NCI-H524 treated with DMSO at 0.1 percent for 48 hours (cell line): ENCODE measurements at regions not wholly inside any gene's neighbourhood (a gene's known extent, or its start where the extent isn't known, plus 50 kb on each side); places are given as distances from the start of the nearest gene placed in this dataset.
"Not testable (repeated sequence)": the region's sequence is repeated elsewhere in the genome, so short reads cannot be mapped to it uniquely, and the experiment has no call there.

Experiments
- DNase-seq: peaks from one replicate; lab custom pipeline; 2025; lab: John Stamatoyannopoulos, UW

DNA sequence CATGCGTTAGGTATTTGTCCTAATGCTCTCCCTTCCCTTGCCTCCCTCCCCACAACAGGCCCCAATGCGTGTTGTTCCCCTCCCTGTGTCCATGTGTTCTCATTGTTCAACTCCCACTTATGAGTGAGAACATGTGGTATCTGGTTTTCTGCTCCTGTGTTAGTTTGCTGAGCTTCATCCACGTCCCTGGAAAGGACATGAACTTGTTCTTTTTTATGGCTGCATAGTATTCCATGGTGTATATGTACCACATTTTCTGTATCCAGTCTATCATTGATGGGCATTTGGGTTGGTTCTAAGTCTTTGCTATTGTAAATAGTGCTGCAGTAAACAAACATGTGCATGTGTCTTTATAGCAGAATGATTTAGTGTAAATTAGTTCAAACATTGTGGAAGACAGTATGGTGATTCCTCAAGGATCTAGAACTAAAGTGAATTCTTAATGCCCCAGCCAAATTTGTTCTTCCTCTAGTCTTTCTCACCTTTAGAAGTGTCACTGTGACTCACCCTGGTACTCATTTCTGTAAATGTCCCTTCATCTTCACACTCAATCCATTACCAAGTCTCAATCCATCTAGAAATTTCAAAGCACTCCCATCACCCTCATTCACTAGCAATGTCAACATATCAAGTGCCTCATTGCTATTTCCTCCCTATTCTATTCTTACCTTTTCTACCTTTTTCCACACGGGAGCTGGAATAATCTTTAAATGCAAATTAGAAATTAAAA is 123.9 kb downstream of the MREG start:
- not testable (repeated sequence) for DNase-seq

DNA sequence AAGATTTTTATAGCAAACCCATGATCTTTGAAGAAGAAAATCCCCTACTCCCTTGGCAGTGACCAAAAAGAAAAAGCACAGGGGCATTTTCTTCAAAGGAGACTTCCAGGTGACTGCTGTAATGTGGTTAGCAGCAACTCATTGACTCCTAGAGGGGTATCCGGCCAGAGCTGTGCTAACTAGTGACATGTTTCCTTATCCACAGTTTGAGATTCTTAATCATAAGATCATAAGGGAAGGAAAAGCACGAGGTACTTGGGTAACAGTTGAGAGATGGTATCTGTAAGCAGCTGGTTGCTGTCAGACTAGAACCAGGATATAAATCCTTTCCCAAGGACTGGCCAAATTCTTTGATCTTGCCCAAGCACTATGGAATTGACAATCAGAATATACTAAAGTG is 124.7 kb downstream of the MREG start:
- DNase-seq, result no peak

DNA sequence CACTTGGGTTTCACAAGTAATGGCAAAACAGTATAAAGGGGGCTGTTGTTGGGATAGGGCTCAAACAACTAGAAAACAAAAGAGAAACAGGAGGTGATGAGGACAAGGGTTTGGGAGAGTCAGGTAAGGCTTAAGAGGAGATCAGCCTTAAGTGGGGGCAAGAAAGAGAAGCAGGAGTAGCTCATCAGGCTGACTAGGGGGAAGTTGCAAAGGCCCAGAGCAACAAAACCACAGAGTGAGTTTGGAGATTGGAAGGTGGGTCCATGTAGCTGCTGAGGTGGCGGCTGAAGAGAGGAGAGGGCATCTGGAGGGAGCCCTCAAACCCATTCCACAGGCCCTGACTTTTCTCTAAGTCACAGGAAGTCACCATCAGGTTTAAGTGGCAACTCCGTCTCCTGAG is 126.0 kb downstream of the MREG start:
- DNase-seq, result no peak

DNA sequence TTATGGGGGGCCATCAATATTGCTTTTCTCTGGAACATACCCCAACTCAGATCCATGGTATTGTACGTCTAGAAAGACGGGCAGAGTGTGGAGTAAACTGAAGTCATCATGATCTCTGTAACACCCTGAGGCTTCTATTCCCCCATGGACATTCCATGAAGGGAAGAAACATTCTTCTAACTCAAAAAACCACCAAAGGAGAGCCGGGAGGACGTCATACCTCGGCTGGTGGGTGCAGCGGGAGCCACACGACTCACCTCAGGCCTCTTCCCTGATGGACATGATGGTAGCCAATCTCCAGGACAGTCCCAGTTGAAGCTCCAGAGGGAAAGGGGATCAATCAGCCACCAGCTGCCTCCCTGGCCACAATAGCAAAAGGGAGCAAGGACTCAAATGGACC is 127.3 kb downstream of the MREG start:
- DNase-seq, result no peak

DNA sequence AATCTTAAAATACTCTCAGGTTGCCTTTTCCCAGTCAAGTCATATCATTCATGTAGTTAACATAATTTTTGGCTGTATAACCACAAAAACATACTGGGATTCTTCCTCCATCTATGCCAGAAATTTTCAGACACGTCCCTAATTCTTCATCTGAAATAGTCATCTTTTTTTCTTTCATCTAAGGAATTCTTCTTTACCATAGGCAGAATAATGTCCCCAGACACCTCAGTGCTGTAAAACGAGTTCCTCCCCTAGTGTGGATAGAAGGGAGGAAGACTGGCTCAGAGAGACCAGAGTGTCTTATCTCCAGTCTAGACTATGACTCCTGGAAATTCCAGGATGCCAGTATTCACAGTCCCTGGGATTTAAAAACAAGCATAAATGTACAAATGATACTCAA is 127.8 kb downstream of the MREG start:
- DNase-seq, result no peak

DNA sequence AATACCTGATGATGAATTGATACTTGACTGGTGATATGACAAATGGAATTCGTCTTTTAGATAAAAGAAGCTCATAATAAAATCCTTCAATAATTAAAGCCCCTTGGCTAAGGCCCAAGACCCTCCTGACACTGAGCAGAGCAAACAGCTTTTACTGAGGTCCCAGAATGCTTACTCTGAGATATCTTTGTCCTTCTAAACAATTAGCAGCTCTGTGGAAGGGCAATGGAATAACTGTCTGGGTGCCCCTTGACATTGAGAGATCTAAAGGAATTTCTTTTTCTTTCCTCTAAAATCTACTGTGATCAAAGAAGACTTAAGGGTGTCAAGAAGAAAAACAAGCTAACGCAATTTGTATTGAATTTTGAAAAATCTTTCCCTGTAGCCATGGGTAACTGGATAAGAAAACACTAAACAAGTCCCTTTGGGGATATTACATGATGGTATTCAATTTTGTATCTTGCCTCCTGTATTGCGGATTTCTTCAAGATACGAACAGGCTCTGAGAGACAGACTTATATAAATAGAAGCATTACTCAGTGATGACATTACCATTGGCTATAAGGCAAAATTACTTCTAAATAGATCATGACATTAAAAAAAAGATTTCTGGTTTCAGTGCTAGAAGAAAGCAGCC is 128.8 kb downstream of the MREG start:
- DNase-seq, result no peak

DNA sequence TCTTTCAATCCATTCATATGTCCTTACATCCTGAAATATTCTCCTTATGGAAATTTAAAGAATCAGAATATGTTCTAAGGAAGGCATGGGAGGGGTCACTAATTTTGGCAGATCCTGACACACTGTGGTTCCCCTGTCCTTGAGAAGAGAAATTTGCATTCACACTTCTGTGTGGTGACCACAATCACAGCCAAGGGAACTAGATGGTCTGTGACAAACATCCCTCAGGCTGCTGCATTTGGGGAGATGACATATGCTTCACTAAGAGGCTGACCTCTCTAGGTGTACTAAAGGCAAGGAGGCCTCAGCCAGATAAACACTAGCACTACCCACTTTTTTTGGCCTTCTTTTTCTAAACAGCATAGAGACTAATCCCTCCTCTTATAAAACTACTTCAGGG is 129.6 kb downstream of the MREG start:
- no peak for DNase-seq

DNA sequence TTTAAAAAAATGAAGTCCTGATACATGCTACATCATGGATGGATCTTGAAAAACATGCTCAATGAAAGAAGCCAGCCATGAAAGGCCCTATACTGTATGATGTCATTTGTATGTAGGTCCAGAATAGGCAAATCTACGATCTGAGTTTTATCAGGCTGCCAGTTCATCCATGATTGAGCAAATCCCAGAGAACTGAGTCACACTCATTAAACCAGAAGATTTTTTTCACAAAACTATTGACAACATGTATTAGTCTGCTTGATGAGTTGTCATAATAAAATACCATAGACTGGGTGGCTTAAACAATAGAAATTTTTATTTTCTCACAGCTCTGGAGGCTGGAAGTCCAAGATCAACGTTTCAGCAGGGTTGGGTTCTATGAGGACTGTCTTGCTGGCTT is 130.7 kb downstream of the MREG start:
- DNase-seq, result no peak

DNA sequence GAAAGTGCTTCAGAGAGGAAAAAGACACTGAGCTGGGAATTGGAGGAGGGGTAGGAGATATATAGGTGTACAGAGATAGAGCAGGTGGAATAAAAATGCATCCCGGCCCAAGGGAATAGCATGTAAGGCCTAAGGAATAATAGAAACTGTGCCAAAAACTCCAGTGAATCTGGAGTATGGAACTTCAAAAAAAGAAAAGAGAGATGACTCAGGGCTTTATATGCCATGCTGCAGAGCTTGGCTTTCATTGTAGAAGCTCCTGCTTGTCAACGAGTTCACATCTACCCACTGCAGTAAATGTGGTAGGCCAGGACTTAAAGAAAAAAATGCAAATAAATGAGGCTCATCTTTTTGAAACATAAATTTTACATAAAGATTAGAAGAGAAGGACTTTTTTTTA is 131.8 kb downstream of the MREG start:
- DNase-seq, result no peak

DNA sequence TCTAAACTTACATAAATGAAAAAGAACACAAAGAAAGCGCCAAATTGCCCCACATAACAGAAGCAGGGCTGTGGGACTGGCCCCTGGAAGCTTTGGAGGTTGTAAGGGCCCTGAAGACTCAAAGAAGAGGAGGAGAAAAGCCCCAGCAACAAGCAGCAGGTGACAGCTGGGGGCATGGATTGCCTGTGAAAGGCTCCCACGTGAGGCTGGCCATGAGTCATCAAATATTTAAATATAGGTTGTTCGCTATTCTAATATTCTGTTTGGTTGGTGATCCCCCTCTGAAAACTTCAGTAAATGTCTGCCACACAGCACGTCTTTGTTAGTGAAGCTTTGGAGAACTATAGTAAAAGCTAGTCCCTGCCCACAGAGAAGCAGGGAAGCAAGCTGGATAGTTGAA is 132.4 kb downstream of the MREG start:
- no peak for DNase-seq

DNA sequence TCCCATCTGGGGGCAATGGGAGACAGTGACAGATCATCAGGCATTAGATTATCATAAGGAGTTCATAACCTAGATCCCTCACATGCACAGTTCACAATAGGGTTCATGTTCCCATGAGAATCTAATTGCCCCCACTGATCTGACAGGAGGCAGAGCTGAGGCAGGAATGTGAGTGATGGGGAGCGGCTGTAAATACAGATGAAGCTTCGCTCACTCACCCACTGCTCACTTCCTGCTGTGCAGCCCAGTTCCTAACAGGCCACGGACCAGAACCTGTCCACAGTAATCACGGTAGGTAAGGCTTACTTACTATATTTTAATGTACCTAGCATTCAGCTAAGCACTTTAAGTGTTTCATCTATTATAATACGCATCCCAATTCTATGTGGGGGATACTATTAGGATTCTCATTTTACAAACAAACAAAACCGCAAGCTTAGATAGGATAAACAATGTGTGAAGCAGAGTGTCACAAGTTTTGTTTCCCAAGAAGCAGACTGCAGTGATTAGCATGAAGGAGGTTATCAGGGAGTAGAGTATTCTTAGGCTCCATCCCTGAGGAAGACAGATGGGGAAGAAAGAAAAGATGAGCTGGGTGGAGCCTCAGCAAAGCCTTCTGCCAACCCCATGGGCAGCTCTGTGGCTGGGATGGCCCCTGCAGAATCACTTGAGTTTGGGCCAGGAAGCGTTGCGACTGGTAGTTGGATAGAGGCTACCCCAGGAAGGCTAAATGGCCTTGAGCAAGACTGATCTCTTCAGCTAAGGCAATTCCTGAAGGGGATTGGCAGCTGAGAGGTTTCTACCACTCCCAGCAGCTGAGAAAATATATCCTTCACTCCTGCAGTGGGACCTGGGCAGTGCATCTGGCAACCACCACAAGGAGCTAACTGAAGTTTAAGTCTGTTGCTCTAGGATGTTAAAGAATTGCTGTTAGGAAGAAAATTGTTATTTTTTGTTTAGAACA is 133.1 kb downstream of the MREG start:
- DNase-seq, result no peak

DNA sequence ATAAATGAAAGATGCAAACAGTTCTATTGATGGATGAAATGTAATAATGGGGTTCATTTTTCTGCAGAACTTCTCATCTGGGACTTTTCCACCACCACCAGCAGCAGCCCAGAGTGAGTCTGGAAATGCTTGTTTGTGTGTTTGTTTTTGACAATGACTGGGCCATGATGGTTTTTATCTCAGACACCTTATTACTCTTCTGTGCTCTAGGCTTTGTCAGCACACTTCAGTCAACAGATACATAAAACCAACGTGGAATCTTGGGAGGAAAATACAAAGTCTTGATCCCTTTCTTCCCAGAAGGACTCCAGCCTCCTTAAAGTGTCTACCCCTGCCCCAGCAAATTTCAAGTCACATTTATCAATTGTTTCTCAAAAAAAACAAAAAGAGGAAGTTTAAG is 134.0 kb downstream of the MREG start:
- no peak for DNase-seq

DNA sequence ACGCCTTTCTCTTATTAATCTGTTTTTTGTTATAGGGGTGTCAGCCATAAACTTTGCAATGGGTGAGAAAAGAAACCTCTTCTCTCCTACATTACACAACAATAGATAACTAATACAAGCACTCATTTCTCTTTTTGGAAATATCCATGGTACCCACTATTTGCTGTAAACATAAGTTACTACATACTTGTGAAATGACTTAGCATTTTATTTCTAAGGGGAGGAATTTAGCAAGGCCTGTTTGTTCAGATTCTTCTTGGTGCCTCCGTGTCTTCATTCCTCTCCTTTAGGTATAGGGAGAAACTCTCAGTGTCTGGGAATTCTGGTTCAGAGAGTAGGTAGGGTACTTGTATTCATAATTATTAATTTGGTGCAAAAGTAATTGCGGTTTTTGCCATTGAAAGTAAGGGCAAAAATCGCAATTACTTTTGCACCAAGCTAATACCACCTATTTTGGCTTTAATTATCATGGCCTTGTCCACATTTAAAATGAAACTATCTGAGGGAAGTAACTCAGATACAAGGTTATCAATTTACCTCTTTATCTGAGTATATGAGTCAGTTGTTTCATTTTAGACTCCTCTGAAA is 134.8 kb downstream of the MREG start:
- no peak for DNase-seq

DNA sequence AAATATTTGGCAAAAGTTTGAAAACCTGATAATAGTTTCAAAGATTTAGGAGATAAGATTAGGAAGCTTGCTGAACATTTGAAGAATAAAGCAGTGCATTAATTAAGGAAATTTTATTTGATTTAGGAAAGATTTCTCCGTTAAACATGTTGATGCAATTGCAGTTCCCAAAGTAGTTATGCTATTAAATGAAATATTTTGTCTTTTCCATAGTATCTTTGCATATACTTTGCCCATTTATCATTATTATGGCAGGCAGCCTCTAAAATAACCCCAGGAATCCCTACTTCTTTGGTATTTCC is 136.5 kb downstream of the MREG start:
- no peak for DNase-seq

DNA sequence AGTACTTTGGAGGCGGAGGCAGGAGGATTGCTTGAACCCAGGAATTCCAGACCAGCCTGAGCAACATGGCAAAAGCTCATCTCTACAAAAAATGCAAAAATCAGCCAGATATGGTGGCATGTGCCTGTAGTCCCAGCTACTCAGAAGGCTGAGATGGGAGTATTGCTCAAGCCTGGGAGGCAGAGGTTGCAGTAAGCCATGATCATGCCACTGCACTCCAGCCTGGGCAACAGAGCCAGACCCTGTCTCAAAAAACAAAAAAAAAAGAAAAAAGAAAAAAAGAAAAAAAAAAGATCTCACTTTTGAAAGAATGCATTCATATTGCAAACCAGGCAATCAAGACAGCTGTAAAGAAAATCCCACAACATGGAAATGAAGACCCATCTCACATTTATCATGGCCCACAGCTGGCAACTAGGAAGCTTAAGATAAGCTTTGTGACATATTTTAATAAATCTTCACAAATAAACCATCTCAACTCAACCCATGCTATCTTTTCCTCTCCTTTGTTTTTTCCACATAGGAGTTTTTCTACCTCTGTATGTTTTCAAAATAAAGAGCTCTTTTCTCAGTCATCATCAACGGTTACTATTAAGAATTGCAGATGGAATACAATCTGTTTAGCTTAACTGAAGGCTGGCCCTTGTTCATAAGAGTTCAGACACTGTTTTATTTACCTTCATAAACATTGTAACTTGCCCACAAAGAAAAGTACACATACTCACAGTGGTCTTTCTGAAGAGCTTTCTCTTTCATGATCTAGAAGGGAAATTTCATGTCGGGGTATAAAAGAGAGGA is 137.0 kb downstream of the MREG start:
- no peak for DNase-seq

DNA sequence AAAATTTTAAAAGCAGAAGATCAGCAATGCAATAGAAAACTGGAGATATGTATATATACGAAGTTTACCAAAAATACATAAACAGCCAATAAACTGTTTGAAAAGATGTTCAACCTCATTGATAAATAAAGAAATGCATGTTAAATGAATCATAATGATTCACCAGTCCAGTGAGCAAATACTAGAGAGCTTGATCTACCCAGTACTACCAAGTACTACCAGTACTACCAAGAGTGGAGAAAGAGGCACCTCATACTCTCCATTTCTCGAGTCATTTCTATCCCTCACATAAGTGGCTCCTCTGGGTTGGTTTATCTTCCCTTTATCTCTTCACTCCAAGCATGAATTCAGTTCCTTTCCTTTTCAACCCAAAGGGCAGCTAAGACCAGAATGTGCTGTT is 138.9 kb downstream of the MREG start:
- no peak for DNase-seq

DNA sequence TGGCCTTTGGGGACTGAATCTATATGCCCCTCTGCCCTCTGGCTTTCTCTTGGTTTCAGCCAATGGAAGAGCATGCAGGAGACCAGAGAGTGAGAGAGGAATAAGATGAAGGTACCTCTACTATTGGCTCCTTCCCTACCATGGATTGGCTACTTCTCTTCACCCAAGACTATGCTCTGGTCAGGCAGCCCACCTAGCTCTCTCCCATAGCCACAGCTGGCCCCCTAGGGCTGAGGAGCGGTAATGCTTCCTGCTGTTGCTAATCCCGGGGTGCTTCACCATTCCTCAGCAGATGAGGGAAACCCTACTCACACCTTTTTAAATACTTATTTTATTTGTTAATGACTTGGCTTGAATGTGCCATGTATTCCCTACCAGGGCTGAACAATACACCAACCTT is 142.4 kb downstream of the MREG start:
- no peak for DNase-seq

DNA sequence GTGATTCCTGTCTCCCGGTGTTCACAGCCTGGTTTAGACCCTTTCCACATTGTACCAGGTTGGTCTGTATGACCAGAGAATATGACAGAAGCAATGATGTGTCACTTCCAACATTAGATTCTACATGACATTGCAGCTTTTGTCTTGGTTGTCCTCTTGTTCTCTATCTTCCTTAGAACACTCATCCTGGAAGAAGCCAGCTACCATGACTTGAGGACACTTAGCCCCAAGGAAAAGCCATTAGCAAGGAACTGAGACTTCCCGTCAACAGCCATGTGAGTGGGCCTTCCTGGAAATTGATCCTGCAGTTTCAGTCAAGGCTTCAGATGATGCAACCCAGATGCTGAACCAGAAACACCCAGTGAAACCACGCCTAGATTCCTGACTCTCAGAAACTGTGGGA is 143.3 kb downstream of the MREG start:
- DNase-seq, result no peak

DNA sequence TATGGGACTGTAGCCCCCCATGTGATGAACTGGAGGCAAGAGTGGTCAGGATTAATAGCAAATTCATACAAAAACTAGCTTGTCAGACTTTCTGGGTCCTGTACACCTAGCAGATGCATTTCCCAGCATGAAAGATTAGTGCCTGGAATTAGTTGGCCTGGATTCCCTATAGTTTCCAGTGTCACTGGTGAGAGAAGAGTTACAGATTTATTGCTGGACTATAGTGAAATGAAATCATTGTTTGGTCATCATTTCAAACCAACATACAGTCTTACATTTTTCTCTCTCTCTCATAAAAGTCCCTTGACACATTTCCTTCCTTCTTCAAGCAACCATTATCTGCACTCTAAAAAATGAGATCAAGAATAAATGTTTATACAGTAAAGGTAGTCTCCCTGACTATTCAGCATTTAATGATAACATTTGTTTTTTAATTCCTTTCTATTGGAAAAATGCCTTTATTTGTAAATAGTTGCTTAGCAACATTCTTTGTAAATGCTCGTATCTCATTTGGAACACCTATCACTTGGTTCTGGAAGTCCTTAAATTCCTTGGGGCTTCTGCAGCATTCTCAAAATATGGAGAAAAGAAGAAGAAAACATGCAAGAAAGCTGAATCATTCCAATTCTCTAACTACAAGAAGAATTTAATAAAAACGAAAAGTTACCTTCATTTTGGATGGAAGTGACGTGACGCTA is 144.4 kb downstream of the MREG start:
- no peak for DNase-seq

DNA sequence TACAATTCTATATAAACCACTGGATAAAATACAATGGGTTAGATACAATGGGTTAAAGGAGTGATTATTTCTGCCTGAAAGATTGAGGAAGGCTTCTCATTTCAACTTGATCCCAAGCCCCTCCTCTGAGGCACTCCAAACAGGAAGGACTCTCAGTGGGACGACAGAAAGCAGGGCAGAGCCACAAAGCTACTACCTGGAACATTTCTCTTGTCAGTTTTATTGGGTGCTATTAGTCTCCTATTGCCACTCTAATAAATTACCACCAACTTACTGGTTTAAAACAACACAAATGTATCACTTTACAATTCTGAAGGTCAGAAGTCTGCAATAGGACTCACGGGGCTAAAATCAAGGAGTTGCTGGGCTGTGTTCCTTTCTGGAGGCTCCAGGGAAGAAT is 146.7 kb downstream of the MREG start:
- DNase-seq, result no peak

DNA sequence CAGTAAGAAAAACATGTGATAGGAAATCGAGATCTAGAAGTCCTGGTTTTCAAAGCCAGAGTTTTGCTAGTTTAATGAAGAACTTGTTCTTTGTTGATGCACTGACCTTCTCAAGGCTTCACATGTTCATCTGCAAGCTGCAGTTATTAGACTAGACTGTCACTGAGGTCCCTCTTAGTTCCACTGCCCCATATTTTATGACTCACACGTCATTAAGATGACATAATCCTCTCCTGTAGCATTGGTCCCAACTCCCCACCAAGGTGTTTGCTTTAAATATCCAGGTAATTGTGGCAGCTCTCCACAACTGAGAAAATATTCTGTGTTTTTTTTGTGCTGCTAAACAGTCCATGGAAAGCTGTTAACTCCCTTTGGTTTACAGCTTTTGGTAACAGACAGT is 149.7 kb downstream of the MREG start:
- DNase-seq, result no peak
